ENCODE measurements at regions not wholly inside any gene's neighbourhood (a gene's known extent, or its start where the extent isn't known, plus 50 kb on each side); places are given as distances from the start of the nearest gene placed in this dataset.

GRCh38 chr3:68228856-68229255 is 574.4 kb upstream of the SUCLG2 start:
- Histone ChIP-seq H3K27me3 (replicated peaks in 1 of 4; ENCODE audit: control insufficient read depth in 3 of 4, extremely low read depth in 1 of 4, insufficient read depth in 3 of 4, low read length in 3 of 4) (no peaks in the 10 kb centered on the region), H2BK120ac (replicated peaks; ENCODE audit: low read depth, low read length) (no peak overlapping the region), H3K18ac (ENCODE audit: extremely low read depth, low read length) (no peak overlapping the region), H4K8ac (ENCODE audit: extremely low read depth, insufficient read depth, low read length) (no peak overlapping the region), H2BK20ac (ENCODE audit: low read length) (no peak overlapping the region), H4K20me1 (replicated peaks in 1 of 2; ENCODE audit: control insufficient read depth in 1 of 2, insufficient read depth in 2 of 2, low read length in 2 of 2) (no peaks in the 10 kb centered on the region), H3K56ac (replicated peaks; ENCODE audit: insufficient read length, low read depth, low read length) (no peak overlapping the region), H4K5ac (ENCODE audit: insufficient read length, low read depth, low read length) (no peak overlapping the region), H3K36me3 (ENCODE audit: control insufficient read depth in 2 of 4, insufficient read depth in 4 of 4, low read length in 3 of 4) (no peaks in the 10 kb centered on the region), H3K9me3 (ENCODE audit: insufficient read depth in 2 of 2, low read depth in 1 of 2, low read length in 1 of 2) (no peaks in the 10 kb centered on the region), H2BK15ac (ENCODE audit: low read length) (no peak overlapping the region), H3K79me1 (ENCODE audit: low read depth, low read length) (no peaks in the 10 kb centered on the region), H3K14ac (ENCODE audit: insufficient read length) (no peak overlapping the region), H3K4me3 (ENCODE audit: extremely low read depth in 1 of 4, insufficient read depth in 2 of 4, low read depth in 3 of 4, low read length in 4 of 4) (no peak overlapping the region), H2BK12ac (ENCODE audit: low read depth, low read length) (no peak overlapping the region), H3K9ac (replicated peaks in 1 of 4; ENCODE audit: extremely low read depth in 1 of 4, low read depth in 3 of 4, low read length in 3 of 4) (no peak overlapping the region), H3K23ac (ENCODE audit: insufficient read length) (no peak overlapping the region), H3K4me1 (replicated peaks in 1 of 4; ENCODE audit: control insufficient read depth in 3 of 4, insufficient read depth in 4 of 4, low read length in 3 of 4) (no peaks in the 10 kb centered on the region), H4K91ac (replicated peaks; ENCODE audit: insufficient read length, low read length) (no peak overlapping the region), H2BK5ac (ENCODE audit: low read depth, low read length) (no peak overlapping the region), H3K23me2 (ENCODE audit: low read depth, low read length) (no peaks in the 10 kb centered on the region), H3K4me2 (ENCODE audit: insufficient read depth in 1 of 2, low read depth in 2 of 2, low read length in 2 of 2) (no peak overlapping the region), H2AFZ (ENCODE audit: low read length) (no peak overlapping the region), H3K4ac (replicated peaks; ENCODE audit: insufficient read length, low read depth, low read length) (no peak overlapping the region), H3K27ac (ENCODE audit: low read depth, low read length) (no peak overlapping the region), H3K79me2 (ENCODE audit: control insufficient read depth in 1 of 2, insufficient read depth in 2 of 2, low read length in 2 of 2) (no peaks in the 10 kb centered on the region), H2AK5ac (ENCODE audit: low read depth, low read length) (no peak overlapping the region)
- no peak for DNase-seq (ENCODE audit: low read depth in 1 of 2, low spot score in 2 of 2)
- ChIA-PET CTCF (ENCODE audit: partially characterized antibody) (no interaction called here), POLR2A (ENCODE audit: partially characterized antibody) (no interaction called here)
- 80% methylated on average over 1 of the region's 1 CpG; no CpG with 5 or more reads in 1 of the 2 experiments for WGBS, 2 experiments (ENCODE audit: extremely low coverage in 1 of 2, insufficient coverage in 1 of 2, insufficient read length in 1 of 2, insufficient replicate concordance in 2 of 2, low coverage in 1 of 2, low lambda C conversion rate in 2 of 2, missing lambda C conversion rate in 1 of 2)
- TF ChIP-seq FOSL1 (IDR thresholded peaks at IDR 0.05; ENCODE audit: insufficient read depth, low read depth, low read length) = no peak
- no peak for TF ChIP-seq MAFK (IDR thresholded peaks at IDR 0.05; ENCODE audit: low read depth, low read length)
- no peak for TF ChIP-seq TCF12 (IDR thresholded peaks at IDR 0.05; ENCODE audit: low read depth, low read length)
- no peak for TF ChIP-seq USF2 (IDR thresholded peaks at IDR 0.05; ENCODE audit: low read length)
- no peak for TF ChIP-seq ASH2L (IDR thresholded peaks at IDR 0.05; ENCODE audit: low read length)
- TF ChIP-seq SUZ12 (IDR thresholded peaks at IDR 0.05; ENCODE audit: low read length) = no peak
- no peak for TF ChIP-seq SP4 (IDR thresholded peaks at IDR 0.05; ENCODE audit: low read length)
- FAIRE-seq = no peak
